Endothelial cell (in vitro differentiated cells): ENCODE measurements at regions not wholly inside any gene's neighbourhood (a gene's known extent, or its start where the extent isn't known, plus 50 kb on each side); places are given as distances from the start of the nearest gene placed in this dataset.

Experiments
- DNase-seq: peaks from one replicate; pipeline ENCODE4 v3.0.0; 2021; ENCODE audit warnings: low spot score
- H3K27ac Mint-ChIP-seq: one replicate; pipeline ENCODE4 v1.8.0; 2021; ENCODE audit warnings: mixed read lengths, inconsistent platforms; ENCODE audit not compliant: unreplicated experiment
- H3K27me3 Mint-ChIP-seq: one replicate; pipeline ENCODE4 v1.8.0; 2021; ENCODE audit warnings: mild to moderate bottlenecking, moderate library complexity, mixed read lengths, inconsistent platforms; ENCODE audit not compliant: unreplicated experiment
- H3K36me3 Mint-ChIP-seq: one replicate; pipeline ENCODE4 v1.8.0; 2021; ENCODE audit warnings: mild to moderate bottlenecking, low read depth, mixed read lengths, inconsistent platforms; ENCODE audit not compliant: unreplicated experiment
- H3K4me1 Mint-ChIP-seq: one replicate; pipeline ENCODE4 v1.8.0; 2021; ENCODE audit warnings: mild to moderate bottlenecking, mixed read lengths, inconsistent platforms; ENCODE audit not compliant: unreplicated experiment
- H3K4me3 Mint-ChIP-seq: one replicate; pipeline ENCODE4 v1.8.0; 2021; ENCODE audit warnings: mild to moderate bottlenecking, mixed read lengths, inconsistent platforms; ENCODE audit not compliant: unreplicated experiment
- H3K9me3 Mint-ChIP-seq: one replicate; pipeline ENCODE4 v1.8.0; 2021; ENCODE audit warnings: mixed read lengths, inconsistent platforms; ENCODE audit not compliant: unreplicated experiment
- CTCF ChIP-seq: fragments of 200-600 bp; sonication (generic); IDR thresholded peaks from one replicate; pipeline ENCODE4 v1.5.0; 2021; ENCODE audit warnings: antibody characterized with exemption; ENCODE audit not compliant: unreplicated experiment

GRCh38 chr16:62596125-62596524, 559.9 kb upstream of the CDH8 start:
- H3K4me3 Mint-ChIP-seq: no peak overlapping the region
- H3K4me1 Mint-ChIP-seq: peaks cover 18% of the 10 kb centered on the region
- no peaks in the 10 kb centered on the region for H3K36me3 Mint-ChIP-seq
- H3K9me3 Mint-ChIP-seq: no peaks in the 10 kb centered on the region
- TF ChIP-seq CTCF: no peak
- peak overlapping the region; percentile 62 for H3K27ac Mint-ChIP-seq
- no peak for DNase-seq
- peaks cover 3% of the 10 kb centered on the region for H3K27me3 Mint-ChIP-seq

GRCh38 chr16:62586128-62586862, 550.1 kb upstream of the CDH8 start:
- no peak for DNase-seq
- H3K27ac Mint-ChIP-seq: no peak overlapping the region
- H3K4me3 Mint-ChIP-seq: no peak overlapping the region
- peaks cover 5% of the 10 kb centered on the region for H3K9me3 Mint-ChIP-seq
- no peak for TF ChIP-seq CTCF
- H3K36me3 Mint-ChIP-seq: no peaks in the 10 kb centered on the region
- no peaks in the 10 kb centered on the region for H3K4me1 Mint-ChIP-seq
- no peaks in the 10 kb centered on the region for H3K27me3 Mint-ChIP-seq

- peaks cover 5% of the 10 kb centered on the region for H3K9me3 Mint-ChIP-seq
Observed at GRCh38 chr16:62585041-62585545, 548.9 kb upstream of the CDH8 start.

GRCh38 chr16:62583414-62583813, 547.2 kb upstream of the CDH8 start:
- no peaks in the 10 kb centered on the region for H3K36me3 Mint-ChIP-seq
- H3K9me3 Mint-ChIP-seq: peaks cover 5% of the 10 kb centered on the region
- no peak for DNase-seq
- H3K4me1 Mint-ChIP-seq: no peaks in the 10 kb centered on the region
- no peak overlapping the region for H3K27ac Mint-ChIP-seq
- TF ChIP-seq CTCF: no peak
- no peaks in the 10 kb centered on the region for H3K27me3 Mint-ChIP-seq
- H3K4me3 Mint-ChIP-seq: no peak overlapping the region

More at GRCh38 chr16:62585041-62585545, 548.9 kb upstream of the CDH8 start:
- Mint-ChIP-seq H3K27ac (no peak overlapping the region), H3K36me3 (no peaks in the 10 kb centered on the region), H3K4me1 (no peaks in the 10 kb centered on the region), H3K27me3 (no peaks in the 10 kb centered on the region), H3K4me3 (no peak overlapping the region)
- no peak for DNase-seq
- no peak for TF ChIP-seq CTCF

GRCh38 chr16:62573466-62573865, 537.2 kb upstream of the CDH8 start:
- Mint-ChIP-seq H3K9me3 (no peaks in the 10 kb centered on the region), H3K4me3 (no peak overlapping the region), H3K27ac (no peak overlapping the region), H3K36me3 (no peaks in the 10 kb centered on the region), H3K4me1 (no peaks in the 10 kb centered on the region), H3K27me3 (no peaks in the 10 kb centered on the region)
- TF ChIP-seq CTCF: no peak
- DNase-seq: no peak
